ENCODE measurements at regions not wholly inside any gene's neighbourhood (a gene's known extent, or its start where the extent isn't known, plus 50 kb on each side); places are given as distances from the start of the nearest gene placed in this dataset.

DNA sequence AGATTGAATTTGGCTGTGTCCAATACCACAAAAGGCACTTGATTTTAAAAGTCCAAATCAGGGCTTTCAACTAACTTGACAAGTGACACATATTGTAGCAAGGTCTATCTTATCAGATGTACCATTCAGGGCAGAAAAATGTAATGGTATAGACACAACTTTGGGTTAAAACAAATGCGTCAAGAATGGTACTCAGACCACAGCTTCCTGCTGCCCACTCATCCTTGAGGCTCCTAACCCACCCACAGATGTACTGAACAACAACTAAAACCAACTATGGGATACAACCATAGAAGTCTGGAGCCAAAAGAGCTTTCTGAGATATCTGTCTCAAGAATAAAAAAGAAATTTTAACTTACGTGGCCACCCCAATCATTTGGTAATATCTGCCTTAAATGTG, 105.2 kb downstream of the RBM43 start:
- no peak for DNase-seq

DNA sequence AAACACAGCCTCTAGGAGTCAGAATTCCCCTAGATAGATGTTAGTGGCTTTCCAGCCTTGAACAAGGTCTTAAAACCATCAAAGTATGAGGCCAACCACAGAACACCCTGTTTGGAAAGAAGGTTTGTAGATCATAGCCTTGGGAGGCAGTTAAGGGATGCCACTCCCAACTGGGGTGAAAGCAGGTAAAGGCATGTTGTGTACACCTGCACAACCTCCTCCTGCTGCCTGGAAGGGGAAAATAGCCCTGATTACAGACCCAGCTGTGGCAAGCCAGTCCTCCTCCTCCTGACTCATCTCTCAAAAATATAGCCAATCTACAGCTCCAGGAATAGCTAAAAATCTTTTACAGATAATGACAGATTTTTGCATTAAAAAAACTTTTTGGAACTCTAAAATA, 108.1 kb downstream of the RBM43 start:
- DNase-seq, result no peak

DNA sequence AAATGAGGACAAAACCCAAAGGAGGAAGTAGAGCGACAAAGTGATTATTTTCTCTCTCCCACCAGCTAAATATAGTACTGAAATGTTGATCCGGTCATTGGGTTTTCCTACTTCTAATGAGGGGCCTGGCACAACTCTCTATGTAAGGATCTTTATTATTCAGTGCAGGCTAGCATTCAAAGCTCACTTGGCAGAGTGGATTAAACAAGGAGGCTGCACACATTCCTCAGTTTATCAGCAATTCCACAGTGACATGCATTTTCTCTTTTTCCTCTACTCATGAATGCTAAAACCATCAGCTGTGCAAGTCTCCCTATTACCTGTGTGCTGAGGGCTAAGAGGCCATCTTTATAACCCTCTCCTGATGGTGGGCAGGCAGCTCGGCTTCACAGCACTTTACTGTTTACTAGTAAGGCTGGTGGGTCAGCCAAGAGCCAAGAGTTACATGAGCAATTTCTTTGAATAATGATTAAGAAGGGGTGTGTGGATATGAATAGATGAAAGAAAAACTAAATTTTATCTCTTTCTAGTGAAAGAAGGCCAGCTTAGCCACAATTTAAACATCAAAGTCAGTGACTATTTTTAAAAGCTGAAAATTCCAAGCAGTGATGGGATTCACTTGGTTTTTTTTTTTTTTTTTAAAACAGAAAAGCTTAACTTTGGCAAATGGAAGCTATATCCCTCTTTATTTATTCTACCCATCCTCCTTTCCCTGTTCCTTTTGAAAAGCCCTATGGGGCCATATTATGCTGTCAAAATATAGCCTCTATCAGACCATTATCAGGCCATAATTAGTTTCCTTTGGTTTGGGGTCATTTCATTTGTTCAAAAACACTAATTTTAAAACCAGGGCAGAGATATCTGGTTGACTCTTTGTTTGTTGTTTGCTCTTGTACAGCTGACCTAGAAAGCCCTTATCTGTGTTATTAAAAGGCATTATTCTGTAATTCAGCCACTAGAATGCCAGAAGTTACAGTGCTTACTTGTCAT, 111.0 kb downstream of the RBM43 start:
- no peak for DNase-seq

DNA sequence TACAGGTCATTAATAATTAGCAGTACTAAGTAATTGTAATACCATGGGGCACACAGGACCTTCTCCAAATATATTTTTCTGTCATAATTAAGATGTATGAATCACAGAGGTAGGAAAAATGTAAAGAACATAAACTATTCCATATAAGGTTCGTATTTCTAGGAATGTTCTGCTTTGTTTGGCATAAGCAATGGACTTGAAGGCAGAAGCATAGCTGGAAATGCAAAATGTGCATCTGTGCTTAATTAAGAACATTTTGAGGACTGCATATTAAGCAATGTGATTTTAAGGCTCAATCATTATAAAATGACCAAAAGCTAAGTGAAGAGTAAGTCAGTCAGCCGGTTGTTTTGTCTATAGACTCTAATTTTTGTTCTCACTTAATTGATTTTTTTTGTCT, 123.2 kb downstream of the RBM43 start:
- DNase-seq, result no peak

DNA sequence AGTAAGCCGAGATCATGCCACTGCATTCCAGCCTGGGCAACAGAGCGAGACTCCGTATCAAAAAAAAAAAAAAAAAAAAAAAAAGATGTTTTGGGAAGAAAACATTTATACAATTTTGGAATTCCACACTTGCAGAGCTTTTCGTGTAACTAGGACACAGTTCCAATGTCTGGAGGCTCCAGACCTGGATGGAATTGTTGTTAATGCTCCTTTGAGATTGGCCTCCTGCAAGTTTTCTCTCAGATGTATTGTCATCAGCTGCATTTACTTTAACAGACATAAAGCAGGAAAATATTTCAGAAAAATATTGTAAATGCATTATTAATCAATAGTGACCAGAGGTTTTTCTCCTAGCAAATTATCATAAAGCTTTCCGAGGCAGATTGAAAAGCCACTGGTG, 124.1 kb downstream of the RBM43 start:
- no peak for DNase-seq

DNA sequence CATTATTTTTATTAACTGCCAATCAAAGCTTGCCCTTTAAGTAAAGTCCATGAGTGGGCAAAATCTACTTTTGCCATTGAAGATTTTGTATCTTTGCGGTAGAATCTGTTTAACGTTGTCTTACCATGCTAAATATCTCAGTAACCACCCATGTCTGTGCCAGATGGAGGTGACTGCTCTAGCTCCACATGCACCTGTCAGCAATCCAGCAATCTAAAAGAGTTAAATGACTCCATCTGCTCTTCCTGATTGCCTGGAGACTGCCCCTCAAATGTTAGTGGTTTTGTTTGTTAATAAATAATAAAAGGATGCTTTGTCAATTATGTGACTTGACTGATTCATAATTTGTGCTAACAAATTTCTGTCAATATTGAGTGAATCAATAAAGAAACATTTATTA, 141.7 kb downstream of the RBM43 start:
- DNase-seq, result no peak

DNA sequence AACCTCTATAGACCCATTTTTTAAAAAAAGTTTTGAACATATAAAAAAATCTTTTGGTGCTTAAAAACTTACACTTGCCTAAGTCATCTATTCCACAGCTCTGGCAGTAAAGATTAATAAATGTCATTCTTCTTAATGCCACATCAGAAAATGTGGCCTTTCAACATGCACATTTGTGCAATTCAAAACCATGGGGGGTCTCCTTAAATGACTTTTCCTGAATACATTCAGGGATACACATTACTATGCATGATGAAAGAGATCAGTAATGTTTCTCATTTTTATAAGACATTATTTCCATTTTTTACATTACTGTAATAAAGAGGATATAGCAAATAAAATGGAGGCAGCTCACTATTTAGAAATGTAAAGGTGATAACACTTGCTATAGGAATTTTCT, 142.3 kb downstream of the RBM43 start:
- no peak for DNase-seq

DNA sequence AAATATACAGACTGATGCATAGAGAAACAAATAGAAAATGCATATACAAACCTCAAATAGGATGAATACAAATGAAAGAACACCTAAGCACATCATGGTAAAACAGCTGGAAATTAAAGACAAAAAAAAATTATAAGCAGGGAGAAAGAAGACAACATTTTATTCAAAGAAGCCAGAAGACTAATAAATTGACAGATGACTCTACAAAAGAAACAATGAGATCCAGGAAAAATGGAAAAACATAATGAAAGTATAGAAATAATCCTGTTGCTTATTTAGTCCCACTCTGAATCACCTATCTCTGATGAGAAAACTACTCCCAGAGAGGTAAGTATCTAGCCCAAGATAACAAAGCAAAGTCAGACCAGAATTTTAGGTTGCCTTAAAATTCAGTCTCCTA, 143.4 kb downstream of the RBM43 start:
- DNase-seq, result no peak

DNA sequence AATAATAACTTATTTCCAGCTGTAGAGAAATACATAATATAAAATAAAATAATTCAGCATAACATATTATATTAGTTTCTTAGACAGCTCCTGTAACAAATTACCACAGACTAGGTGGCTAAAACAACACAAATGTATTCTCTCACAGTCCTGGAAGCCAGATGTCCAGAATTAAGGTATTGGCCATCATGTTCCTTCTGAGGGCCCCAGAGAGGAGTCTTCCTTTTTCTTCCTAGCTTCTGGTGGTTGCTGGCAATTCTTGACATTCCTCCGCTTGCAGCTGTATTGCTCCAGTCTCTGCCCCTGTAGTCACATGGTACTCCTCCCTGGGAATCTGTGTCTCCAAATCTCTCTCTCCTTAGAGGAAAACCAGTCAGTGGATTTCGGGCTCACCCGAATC, 146.8 kb downstream of the RBM43 start:
- DNase-seq, result no peak

DNA sequence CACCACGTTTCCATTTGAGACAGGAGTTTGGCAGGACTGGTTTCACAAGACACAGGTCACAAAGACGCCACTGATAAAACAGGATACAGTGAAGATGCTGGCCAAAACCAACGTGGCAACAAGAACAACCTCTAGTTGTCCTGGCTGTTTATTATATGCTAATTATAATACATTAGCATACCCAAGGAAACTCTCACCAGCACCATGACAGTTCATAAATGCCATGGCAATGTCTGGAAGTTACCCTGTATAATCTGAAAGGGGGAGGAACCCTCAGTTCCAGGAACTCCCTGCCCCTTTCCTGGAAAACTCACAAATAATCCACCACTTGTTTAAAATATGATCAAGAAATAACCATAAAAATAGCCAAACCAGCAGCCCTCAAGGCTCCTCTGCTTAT, 148.3 kb downstream of the RBM43 start:
- no peak for DNase-seq

DNA sequence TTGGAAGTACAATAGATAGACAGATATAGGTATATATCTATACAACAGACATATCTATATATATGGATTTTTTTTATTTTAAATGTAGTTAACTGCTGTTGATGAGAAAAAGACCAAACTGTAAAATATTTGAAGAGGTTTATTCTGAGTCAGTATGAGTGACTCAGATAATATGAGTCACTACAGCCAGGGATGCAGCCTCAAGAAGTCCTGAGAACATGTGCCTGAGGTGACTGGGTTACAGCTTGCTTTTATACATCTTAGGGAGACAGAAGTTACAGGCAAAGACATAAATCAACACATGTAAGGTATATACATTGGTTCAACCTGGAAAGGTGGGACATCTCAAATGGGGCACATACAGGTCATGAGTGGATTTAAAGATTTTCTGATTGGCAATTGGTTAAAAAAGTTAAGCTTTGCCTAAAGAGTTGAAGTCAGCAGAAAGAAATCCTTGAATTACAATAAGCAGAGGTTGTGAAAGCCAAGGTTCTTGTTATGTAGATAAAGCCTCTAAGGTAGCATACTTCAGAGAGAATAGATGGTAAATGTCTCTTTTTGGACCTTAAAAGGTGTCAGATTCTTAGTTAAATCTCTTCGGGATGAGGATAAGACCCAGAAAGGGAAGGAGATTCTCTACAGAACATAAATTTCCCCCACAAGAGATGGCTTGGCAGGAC, 149.9 kb downstream of the RBM43 start:
- no peak for DNase-seq

DNA sequence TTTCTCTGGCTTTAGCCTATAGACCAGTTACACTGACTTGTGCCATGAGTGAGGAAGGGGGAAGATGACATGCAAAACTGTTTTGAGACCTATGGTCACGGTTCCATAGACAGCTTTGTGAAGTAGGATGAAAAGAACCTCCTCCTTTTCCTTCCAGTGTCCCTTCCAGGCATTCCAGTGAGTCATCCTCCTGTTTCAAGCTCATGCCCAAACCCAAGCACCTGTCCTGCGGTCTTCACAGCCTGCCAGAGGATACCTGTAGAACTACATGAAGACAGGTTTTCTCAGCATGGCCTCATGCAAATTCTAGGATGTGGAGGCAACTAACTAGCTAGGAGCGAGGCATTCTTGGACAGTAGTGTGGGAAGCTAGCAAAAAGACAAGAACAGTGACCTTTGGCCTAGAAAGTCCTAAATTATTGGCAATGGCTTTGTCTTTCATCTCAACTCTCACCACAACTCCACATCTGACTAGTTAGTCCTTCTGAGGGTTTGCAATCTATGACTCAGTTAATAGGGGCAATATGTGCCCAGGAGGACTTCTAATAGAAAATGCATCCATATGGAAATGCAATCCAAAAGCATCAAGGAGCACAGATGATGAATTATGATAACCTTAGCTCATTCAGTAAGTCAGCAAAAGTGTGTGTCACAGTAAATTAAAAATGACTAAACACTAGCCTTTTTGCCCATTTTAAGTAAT, 154.7 kb downstream of the RBM43 start:
- DNase-seq, result no peak

DNA sequence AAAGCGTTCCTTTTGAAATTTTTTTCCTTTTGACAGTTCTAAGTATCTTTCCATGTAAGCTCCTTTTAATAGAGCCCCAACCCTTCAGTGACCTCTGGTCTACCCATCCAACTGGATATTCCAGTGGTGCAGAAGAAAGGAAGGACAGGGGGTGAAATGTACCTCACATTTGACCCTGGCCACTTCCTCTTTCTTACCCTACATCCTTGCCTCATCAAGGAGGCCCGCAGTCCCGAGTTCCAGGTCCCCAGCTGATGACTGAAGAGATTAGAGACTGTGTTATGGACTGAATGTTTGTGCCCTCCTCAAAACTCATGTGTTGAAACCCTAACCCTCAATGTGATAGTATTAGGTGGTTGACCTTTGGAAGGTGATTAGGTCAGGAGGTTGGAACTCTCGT, 158.1 kb downstream of the RBM43 start:
- no peak for DNase-seq

DNA sequence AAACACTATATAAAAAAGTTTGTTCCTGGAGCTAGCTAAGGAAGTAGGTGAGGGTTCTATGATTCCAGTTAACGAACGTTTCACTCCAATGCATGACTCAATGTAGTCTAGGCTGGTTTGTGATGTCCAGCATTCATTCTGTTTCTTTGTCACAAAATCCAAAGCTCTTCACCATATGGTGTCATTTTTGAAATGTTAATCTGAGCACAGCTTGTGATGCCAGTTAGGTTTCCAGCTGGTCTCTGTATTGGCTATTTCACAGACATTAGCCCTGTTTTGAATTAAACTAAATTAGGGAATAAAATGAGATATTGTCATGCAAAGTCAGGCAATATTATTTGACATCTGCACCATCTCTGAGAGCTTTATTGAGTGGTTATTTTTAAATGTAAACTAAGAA, 159.4 kb downstream of the RBM43 start:
- no peak for DNase-seq

DNA sequence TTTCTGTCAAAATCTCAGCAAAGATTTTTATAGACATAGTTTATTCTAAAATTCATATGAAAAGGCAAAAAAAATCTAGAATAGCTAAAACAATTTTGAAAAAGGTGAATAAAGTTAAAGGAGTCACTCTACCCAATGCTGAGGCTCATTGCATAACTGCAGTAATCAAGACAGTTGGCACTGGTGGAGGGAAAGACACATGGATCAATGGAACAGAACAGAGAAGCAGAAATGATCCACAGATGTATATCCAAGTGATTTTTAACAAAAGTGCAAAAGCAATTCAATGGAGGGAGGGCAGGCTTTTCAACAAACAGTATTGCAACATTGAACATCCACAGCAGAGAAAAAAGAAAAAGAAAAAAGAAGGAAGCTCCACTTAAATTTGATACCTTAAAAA, 162.8 kb downstream of the RBM43 start:
- no peak for DNase-seq

DNA sequence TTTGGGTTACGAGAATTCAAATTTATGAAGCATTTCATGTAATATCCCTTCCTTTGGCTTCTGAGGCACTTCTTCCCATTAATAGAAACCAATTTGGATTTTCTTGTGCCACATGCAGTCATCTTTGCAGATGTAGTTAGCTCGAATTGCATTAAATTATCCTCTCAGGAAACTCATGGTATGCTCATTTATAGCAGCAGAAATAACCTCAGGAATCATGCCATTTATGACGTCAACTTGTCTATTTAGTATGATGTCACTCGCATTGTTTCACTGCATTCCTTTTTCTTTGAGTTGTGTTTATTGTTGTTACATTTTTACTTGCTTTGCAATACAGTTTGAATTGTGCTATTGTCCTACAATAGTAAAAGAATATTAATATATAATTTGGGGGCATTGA, 163.8 kb downstream of the RBM43 start:
- no peak for DNase-seq

DNA sequence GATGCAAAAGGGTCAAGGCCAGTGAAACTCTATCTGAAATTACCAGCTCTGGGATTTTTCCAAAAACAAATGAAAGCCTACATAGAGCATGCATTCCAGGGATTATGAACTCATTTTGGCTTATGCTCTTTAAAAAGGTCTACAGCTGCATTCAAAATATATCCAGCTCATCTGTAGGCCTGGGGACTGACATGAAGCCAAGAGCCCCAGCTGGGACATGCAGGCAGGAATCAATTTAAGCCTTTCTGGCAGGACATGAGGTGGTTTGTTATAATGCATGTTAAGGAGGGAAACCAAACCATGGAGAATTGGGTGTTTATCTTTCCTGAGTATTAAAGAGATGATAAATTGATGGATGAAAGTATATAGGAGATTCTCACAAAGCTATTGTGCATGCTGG, 164.5 kb downstream of the RBM43 start:
- no peak for DNase-seq

DNA sequence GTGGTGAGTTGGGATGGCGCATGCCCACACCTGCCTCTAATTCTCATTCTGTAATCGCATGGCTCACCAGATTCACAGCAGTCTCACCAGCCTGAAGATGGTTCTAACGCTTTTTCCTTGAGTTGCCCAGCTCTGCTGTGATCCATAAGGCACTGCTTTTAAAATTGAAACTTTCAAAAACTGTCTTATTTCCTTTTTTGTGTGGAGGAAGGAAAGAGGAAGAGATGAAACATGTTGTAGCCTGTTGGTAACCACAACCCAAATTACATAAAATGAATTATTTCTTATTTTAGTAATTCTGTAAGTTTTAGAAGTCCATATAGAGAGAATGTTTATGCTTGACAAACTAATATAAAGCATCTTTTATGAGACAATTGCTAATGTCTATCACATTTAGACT, 165.4 kb downstream of the RBM43 start:
- DNase-seq, result no peak

DNA sequence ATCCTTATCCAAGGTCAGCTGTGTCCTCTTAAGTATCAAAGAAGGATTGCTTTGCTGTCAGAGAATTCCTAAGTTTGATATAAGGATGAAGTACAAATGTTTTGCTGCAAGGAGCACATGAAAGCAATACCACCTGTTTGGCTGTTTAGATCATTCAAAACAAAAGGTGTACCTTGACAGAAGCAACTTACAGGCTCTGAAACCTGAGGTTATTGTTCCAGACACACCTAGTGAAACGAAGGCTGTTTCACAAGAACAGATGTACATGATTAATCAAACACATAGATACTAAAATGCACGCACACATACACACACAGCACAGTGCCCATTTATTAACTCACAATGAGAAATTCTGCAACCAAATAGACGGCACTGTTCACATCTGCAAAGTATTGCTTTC, 166.2 kb downstream of the RBM43 start:
- no peak for DNase-seq

DNA sequence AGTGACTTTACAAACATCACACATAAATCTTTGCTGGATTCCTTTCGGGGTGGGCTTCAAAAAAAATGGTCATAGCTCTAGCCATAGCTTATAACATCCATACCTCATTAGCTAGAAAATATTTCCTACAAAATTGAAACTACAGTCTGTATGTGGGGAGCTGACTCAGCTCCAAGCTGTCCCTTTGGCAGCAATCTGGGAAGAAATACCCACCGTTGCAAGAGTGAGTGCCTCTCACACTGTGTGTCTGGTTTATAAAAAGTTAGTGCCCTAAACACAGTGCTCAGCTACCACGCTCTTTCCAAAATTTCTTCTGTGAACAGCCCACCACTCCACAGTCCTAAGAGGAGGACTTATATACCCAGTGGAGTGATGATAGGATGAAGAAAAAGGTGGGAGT, 170.1 kb downstream of the RBM43 start:
- DNase-seq, result no peak

DNA sequence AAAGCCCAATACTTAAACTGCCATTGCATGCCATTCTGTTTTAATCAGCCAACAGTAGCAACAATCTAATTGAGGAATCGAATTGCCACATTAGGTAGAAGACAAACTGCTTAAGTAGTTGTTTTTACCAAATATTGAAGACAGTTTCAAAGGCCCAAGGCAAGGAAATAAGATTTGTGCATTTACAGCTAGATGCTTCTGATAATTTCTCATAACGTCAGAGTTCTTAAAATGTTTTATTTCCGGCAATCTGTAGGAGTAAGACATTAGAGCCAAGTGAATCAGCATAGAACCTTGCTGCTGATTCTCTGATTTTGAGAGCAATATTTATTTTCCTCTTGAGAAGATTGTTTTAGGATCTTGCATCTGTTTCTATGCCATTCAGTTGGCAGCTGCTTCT, 174.3 kb downstream of the RBM43 start:
- no peak for DNase-seq

DNA sequence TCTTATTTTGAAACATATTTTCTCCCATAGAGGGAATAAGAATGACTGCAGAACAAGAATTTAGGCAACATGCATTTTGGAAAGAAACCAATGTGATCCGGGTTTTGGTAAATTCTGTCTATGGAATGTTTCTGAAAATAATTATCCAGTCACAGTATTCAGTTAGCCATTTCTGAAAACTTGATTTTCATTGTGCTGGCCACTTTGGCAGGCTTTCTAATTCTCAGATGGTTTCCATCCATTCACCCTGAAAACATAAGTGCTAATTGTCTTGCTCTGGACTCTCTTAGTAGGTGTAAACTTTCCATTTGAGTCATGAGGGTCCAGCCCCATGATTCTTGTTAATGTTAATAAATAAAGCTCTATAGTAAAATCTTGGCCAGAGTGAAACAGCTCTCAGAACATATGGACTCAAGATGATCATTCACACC, 176.5 kb downstream of the RBM43 start:
- DNase-seq, result no peak

Measured in right kidney (tissue), 1 donor.